HG02852 (cell line): ENCODE measurements at regions not wholly inside any gene's neighbourhood (a gene's known extent, or its start where the extent isn't known, plus 50 kb on each side); places are given as distances from the start of the nearest gene placed in this dataset.
"Not testable (repeated sequence)": the region's sequence is repeated elsewhere in the genome, so short reads cannot be mapped to it uniquely, and the experiment has no call there.

Source experiments
- ATAC-seq: cut with Tn5 transposase; IDR thresholded peaks from one replicate; pipeline ENCODE4 v1.9.1; 2021; ENCODE audit warnings: mild to moderate bottlenecking, moderate library complexity; ENCODE audit not compliant: unreplicated experiment

GRCh38 chr5:153212471-153212870 is 278.0 kb upstream of the GRIA1 start:
- no peak for ATAC-seq

GRCh38 chr5:153222936-153223335 is 267.5 kb upstream of the GRIA1 start:
- no peak for ATAC-seq

GRCh38 chr5:153223376-153223775 is 267.1 kb upstream of the GRIA1 start:
- no peak for ATAC-seq

- ATAC-seq, result no peak
Observed at GRCh38 chr5:153224651-153225050, 265.8 kb upstream of the GRIA1 start.

- no peak for ATAC-seq
Observed at GRCh38 chr5:153233933-153234332, 256.5 kb upstream of the GRIA1 start.

GRCh38 chr5:153236319-153236718 is 254.2 kb upstream of the GRIA1 start:
- no peak for ATAC-seq

- ATAC-seq, result peak; percentile 82
Observed at GRCh38 chr5:153237671-153238332, 252.7 kb upstream of the GRIA1 start.

- ATAC-seq, result no peak
Observed at GRCh38 chr5:153257381-153257780, 233.1 kb upstream of the GRIA1 start.

- ATAC-seq, result no peak
Observed at GRCh38 chr5:153258469-153258868, 232.0 kb upstream of the GRIA1 start.

GRCh38 chr5:153267506-153267905 is 223.0 kb upstream of the GRIA1 start:
- ATAC-seq, result no peak

GRCh38 chr5:153275695-153276094 is 214.8 kb upstream of the GRIA1 start:
- ATAC-seq, result no peak

- no peak for ATAC-seq
Observed at GRCh38 chr5:153276151-153276550, 214.3 kb upstream of the GRIA1 start.

- ATAC-seq, result not testable (repeated sequence)
Observed at GRCh38 chr5:153296251-153296844, 194.1 kb upstream of the GRIA1 start.

GRCh38 chr5:153299891-153300290 is 190.6 kb upstream of the GRIA1 start:
- ATAC-seq, result no peak

GRCh38 chr5:153308282-153308681 is 182.2 kb upstream of the GRIA1 start:
- ATAC-seq, result no peak

GRCh38 chr5:153318556-153318955 is 171.9 kb upstream of the GRIA1 start:
- ATAC-seq, result no peak

GRCh38 chr5:153321478-153321877 is 169.0 kb upstream of the GRIA1 start:
- no peak for ATAC-seq

- ATAC-seq, result no peak
Observed at GRCh38 chr5:153340139-153340538, 150.3 kb upstream of the GRIA1 start.

GRCh38 chr5:153340738-153341137 is 149.7 kb upstream of the GRIA1 start:
- ATAC-seq, result no peak

GRCh38 chr5:153342487-153342886 is 148.0 kb upstream of the GRIA1 start:
- ATAC-seq, result no peak

GRCh38 chr5:153347611-153348010 is 142.9 kb upstream of the GRIA1 start:
- no peak for ATAC-seq

- no peak for ATAC-seq
Observed at GRCh38 chr5:153350175-153350883, 140.1 kb upstream of the GRIA1 start.
